Left ventricle myocardium inferior (tissue), 1 donor: ENCODE measurements at regions not wholly inside any gene's neighbourhood (a gene's known extent, or its start where the extent isn't known, plus 50 kb on each side); places are given as distances from the start of the nearest gene placed in this dataset.

Experiments
- DNase-seq: peaks from one replicate; pipeline ENCODE4 v3.0.0-alpha.2; 2020
- H3K27ac ChIP-seq: fragments of 200-600 bp; replicated peaks from 2 replicates; pipeline ENCODE4 v1.8.0; 2021
- H3K27me3 ChIP-seq: fragments of 200-600 bp; 2 replicates; pipeline ENCODE4 v1.8.0; 2021; ENCODE audit warnings: low read depth
- H3K36me3 ChIP-seq: fragments of 200-600 bp; 2 replicates; pipeline ENCODE4 v1.8.0; 2021
- H3K4me1 ChIP-seq: fragments of 200-600 bp; 2 replicates; pipeline ENCODE4 v1.8.0; 2021
- H3K4me3 ChIP-seq: fragments of 200-600 bp; 2 replicates; pipeline ENCODE4 v1.8.0; 2021; ENCODE audit warnings: mild to moderate bottlenecking, moderate library complexity
- H3K9me3 ChIP-seq: fragments of 200-600 bp; replicated peaks from 2 replicates; pipeline ENCODE4 v1.8.0; 2021
- CTCF ChIP-seq: fragments of 200-600 bp; IDR thresholded peaks from 2 replicates; pipeline ENCODE4 v1.8.0; 2021; ENCODE audit warnings: antibody characterized with exemption, mild to moderate bottlenecking, borderline replicate concordance
- intact Hi-C: fragments of 100-400 bp; cut with micrococcal nuclease; formaldehyde crosslinking; loops from one replicate; pipeline ENCODE4 v1.11.0; 2022
- donor health status: DM: no; HTN: yes; CAD: no; lungs with severe emphysema.

- Histone ChIP-seq H3K4me1 (no peaks in the 10 kb centered on the region), H3K9me3 (peaks cover 29% of the 10 kb centered on the region), H3K27ac (no peak overlapping the region), H3K36me3 (no peaks in the 10 kb centered on the region), H3K27me3 (peaks cover 44% of the 10 kb centered on the region), H3K4me3 (no peak overlapping the region)
- DNase-seq, result no peak
- TF ChIP-seq CTCF, result no peak
- intact Hi-C loops, result no loop called here
Measured at GRCh38 chr14:97106166-97106565, 309.0 kb downstream of the VRK1 start.

GRCh38 chr14:97106609-97107008 is 309.4 kb downstream of the VRK1 start:
- Histone ChIP-seq H3K4me1 (no peaks in the 10 kb centered on the region), H3K9me3 (peaks cover 29% of the 10 kb centered on the region), H3K27me3 (peaks cover 39% of the 10 kb centered on the region), H3K36me3 (no peaks in the 10 kb centered on the region), H3K4me3 (no peak overlapping the region), H3K27ac (no peak overlapping the region)
- TF ChIP-seq CTCF, result no peak
- DNase-seq, result no peak
- intact Hi-C loops, result no loop called here

GRCh38 chr14:97107080-97107479 is 309.9 kb downstream of the VRK1 start:
- no peaks in the 10 kb centered on the region for H3K4me1 ChIP-seq
- intact Hi-C loops, result no loop called here
- DNase-seq, result no peak
- peaks cover 39% of the 10 kb centered on the region for H3K27me3 ChIP-seq
- H3K27ac ChIP-seq, result no peak overlapping the region
- no peak overlapping the region for H3K4me3 ChIP-seq
- H3K9me3 ChIP-seq, result peaks cover 29% of the 10 kb centered on the region
- H3K36me3 ChIP-seq, result no peaks in the 10 kb centered on the region
- no peak for TF ChIP-seq CTCF

- Histone ChIP-seq H3K27ac (no peak overlapping the region), H3K4me1 (no peaks in the 10 kb centered on the region), H3K27me3 (peaks cover 39% of the 10 kb centered on the region), H3K36me3 (no peaks in the 10 kb centered on the region), H3K9me3 (peaks cover 29% of the 10 kb centered on the region), H3K4me3 (no peak overlapping the region)
- DNase-seq, result no peak
- TF ChIP-seq CTCF, result no peak
- intact Hi-C loops, result no loop called here
Measured at GRCh38 chr14:97107760-97108159, 310.6 kb downstream of the VRK1 start.

- H3K9me3 ChIP-seq, result peaks cover 29% of the 10 kb centered on the region
- no peak overlapping the region for H3K4me3 ChIP-seq
- TF ChIP-seq CTCF, result no peak
- intact Hi-C loops, result no loop called here
- no peaks in the 10 kb centered on the region for H3K4me1 ChIP-seq
- peaks cover 46% of the 10 kb centered on the region for H3K27me3 ChIP-seq
- H3K27ac ChIP-seq, result no peak overlapping the region
- no peak for DNase-seq
- no peaks in the 10 kb centered on the region for H3K36me3 ChIP-seq
Measured at GRCh38 chr14:97109234-97109633, 312.1 kb downstream of the VRK1 start.

- H3K4me3 ChIP-seq, result no peak overlapping the region
- intact Hi-C loops, result no loop called here
- H3K4me1 ChIP-seq, result no peaks in the 10 kb centered on the region
- peaks cover 65% of the 10 kb centered on the region for H3K27me3 ChIP-seq
- TF ChIP-seq CTCF, result no peak
- no peak for DNase-seq
- no peaks in the 10 kb centered on the region for H3K36me3 ChIP-seq
- peaks cover 20% of the 10 kb centered on the region for H3K9me3 ChIP-seq
- no peak overlapping the region for H3K27ac ChIP-seq
Measured at GRCh38 chr14:97113339-97113738, 316.2 kb downstream of the VRK1 start.
